B cell (primary cell): ENCODE measurements at regions not wholly inside any gene's neighbourhood (a gene's known extent, or its start where the extent isn't known, plus 50 kb on each side); places are given as distances from the start of the nearest gene placed in this dataset.

Experiments
- CTCF ChIP-seq: fragments of 200-600 bp; IDR thresholded peaks from one replicate; pipeline ENCODE4 v1.8.0; 2022; ENCODE audit warnings: antibody characterized with exemption, mild to moderate bottlenecking
- EZH2 ChIP-seq: IDR thresholded peaks from 2 replicates; pipeline ENCODE4 v1.6.1; 2012; ENCODE audit warnings: borderline replicate concordance, low read depth, mild to moderate bottlenecking, moderate library complexity, low read length; ENCODE audit not compliant: insufficient read depth, poor library complexity, severe bottlenecking

- no peak for TF ChIP-seq CTCF
- TF ChIP-seq EZH2: no peak
These were observed 168.4 kb downstream of the TNFSF18 start for GRCh38 chr1:172882385-172882784.
